ENCODE measurements at regions not wholly inside any gene's neighbourhood (a gene's known extent, or its start where the extent isn't known, plus 50 kb on each side); places are given as distances from the start of the nearest gene placed in this dataset.

- Histone ChIP-seq H3K4me1 (ENCODE audit: control insufficient read depth in 1 of 2, insufficient read depth in 2 of 2, low read length in 2 of 2) (no peaks in the 10 kb centered on the region), H2AK5ac (ENCODE audit: low read length) (no peak overlapping the region), H2AFZ (ENCODE audit: insufficient read depth, low read length, poor library complexity) (no peak overlapping the region), H3K79me2 (ENCODE audit: control insufficient read depth, insufficient read depth, low read length, poor library complexity) (no peaks in the 10 kb centered on the region), H3K79me1 (ENCODE audit: low read length) (no peaks in the 10 kb centered on the region), H2BK120ac (ENCODE audit: insufficient read depth, low read length, poor library complexity) (no peak overlapping the region), H4K12ac (ENCODE audit: low read depth, low read length) (no peak overlapping the region), H2BK5ac (ENCODE audit: low read depth, low read length, poor library complexity) (no peak overlapping the region), H3K4me2 (ENCODE audit: low read length) (no peak overlapping the region), H3K27ac (ENCODE audit: low read depth, low read length) (no peak overlapping the region), H3K9ac (ENCODE audit: low read length) (no peak overlapping the region), H4K91ac (ENCODE audit: low read depth, low read length) (no peak overlapping the region), H3K14ac (ENCODE audit: low read length) (no peak overlapping the region), H2BK12ac (ENCODE audit: low read length) (no peak overlapping the region), H3K23ac (ENCODE audit: low read length) (no peak overlapping the region), H3K27me3 (ENCODE audit: insufficient read depth, low read length) (no peaks in the 10 kb centered on the region), H3K36me3 (ENCODE audit: control insufficient read depth in 1 of 2, insufficient read depth in 2 of 2, low read length in 2 of 2) (no peaks in the 10 kb centered on the region), H3K4ac (ENCODE audit: low read depth, low read length) (no peak overlapping the region), H3K4me3 (ENCODE audit: low read depth, low read length) (no peak overlapping the region), H3K18ac (ENCODE audit: low read length) (no peak overlapping the region), H4K8ac (ENCODE audit: low read depth, low read length) (no peak overlapping the region), H3K9me3 (ENCODE audit: insufficient read depth, low read depth, low read length) (no peaks in the 10 kb centered on the region)
- no peak for DNase-seq
- WGBS (ENCODE audit: extremely low coverage, insufficient coverage, insufficient read length), result no CpG with 5 or more reads among the region's 2 CpGs
These were observed 52.4 kb upstream of the SERINC1 start for GRCh38 chr6:122524056-122524455.

DNA sequence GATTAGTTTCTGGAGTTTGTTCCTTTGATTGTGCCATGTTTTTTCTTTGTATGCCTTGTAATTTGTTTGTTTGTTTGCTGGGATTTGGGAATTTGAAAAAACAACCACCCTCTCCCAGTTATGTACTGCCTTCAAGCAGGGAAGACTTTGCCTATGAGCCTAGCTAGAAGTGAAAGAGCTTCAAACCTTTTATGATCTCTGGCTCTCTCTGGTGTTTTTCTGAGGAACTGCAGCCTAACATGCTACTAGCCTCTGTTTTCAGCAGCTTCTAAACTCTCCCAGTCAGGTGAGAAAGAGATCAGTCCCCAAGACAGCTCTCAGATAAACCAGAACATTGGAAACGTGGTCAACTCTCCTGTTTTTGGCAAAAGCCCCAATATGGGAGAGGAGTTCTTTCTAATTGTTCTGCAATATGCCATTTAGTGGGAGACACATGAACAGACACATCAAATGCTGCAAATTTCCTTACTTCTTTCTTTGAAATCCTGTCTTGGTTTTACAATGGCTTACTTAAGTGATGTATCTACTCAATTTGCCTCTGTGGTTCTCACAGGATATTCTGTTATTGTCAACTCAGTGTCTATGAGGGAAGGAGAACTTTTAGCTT, 58.9 kb upstream of the SERINC1 start:
- no peak overlapping the region for H3K4me2 ChIP-seq (ENCODE audit: low read length)
- H3K23ac ChIP-seq (ENCODE audit: low read length), result no peak overlapping the region
- DNase-seq, result peak; percentile 60 to 89
- H2BK12ac ChIP-seq (ENCODE audit: low read length), result no peak overlapping the region
- no peak overlapping the region for H4K8ac ChIP-seq (ENCODE audit: low read depth, low read length)
- no peak overlapping the region for H4K12ac ChIP-seq (ENCODE audit: low read depth, low read length)
- H3K9me3 ChIP-seq (ENCODE audit: insufficient read depth, low read depth, low read length), result no peaks in the 10 kb centered on the region
- no peaks in the 10 kb centered on the region for H3K36me3 ChIP-seq (ENCODE audit: control insufficient read depth in 1 of 2, insufficient read depth in 2 of 2, low read length in 2 of 2)
- no peak overlapping the region for H2BK120ac ChIP-seq (ENCODE audit: insufficient read depth, low read length, poor library complexity)
- no peak overlapping the region for H2AFZ ChIP-seq (ENCODE audit: insufficient read depth, low read length, poor library complexity)
- no CpG with 5 or more reads among the region's 1 CpG for WGBS (ENCODE audit: extremely low coverage, insufficient coverage, insufficient read length)
- no peak overlapping the region for H2AK5ac ChIP-seq (ENCODE audit: low read length)
- no peak overlapping the region for H3K4me3 ChIP-seq (ENCODE audit: low read depth, low read length)
- no peaks in the 10 kb centered on the region for H3K27me3 ChIP-seq (ENCODE audit: insufficient read depth, low read length)
- H3K9ac ChIP-seq (ENCODE audit: low read length), result no peak overlapping the region
- no peaks in the 10 kb centered on the region for H3K79me2 ChIP-seq (ENCODE audit: control insufficient read depth, insufficient read depth, low read length, poor library complexity)
- no peaks in the 10 kb centered on the region for H3K79me1 ChIP-seq (ENCODE audit: low read length)
- no peak overlapping the region for H3K27ac ChIP-seq (ENCODE audit: low read depth, low read length)
- H3K4me1 ChIP-seq (ENCODE audit: control insufficient read depth in 1 of 2, insufficient read depth in 2 of 2, low read length in 2 of 2), result no peaks in the 10 kb centered on the region
- H4K91ac ChIP-seq (ENCODE audit: low read depth, low read length), result no peak overlapping the region
- H2BK5ac ChIP-seq (ENCODE audit: low read depth, low read length, poor library complexity), result no peak overlapping the region
- no peak overlapping the region for H3K4ac ChIP-seq (ENCODE audit: low read depth, low read length)
- no peak overlapping the region for H3K14ac ChIP-seq (ENCODE audit: low read length)
- no peak overlapping the region for H3K18ac ChIP-seq (ENCODE audit: low read length)

DNA sequence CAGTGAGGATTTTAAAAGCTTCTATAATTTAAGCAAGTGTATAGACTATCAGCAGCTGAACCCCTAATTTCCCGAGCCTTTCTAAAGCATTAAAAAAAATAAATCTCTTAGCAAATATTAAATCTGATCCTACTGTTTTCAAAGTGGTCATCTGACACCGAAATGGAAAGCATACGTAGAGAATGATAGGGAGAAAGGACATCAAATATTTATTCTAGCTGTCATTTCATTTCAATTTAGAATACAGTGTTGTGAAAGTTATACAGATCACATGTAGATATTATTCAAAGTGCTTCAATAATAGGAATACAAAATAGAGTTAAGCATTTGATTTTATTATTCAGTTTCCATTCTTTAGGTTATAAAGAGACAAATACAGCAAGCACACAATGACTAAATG, 61.9 kb upstream of the PKIB start:
- Histone ChIP-seq H3K4me1 (ENCODE audit: control insufficient read depth in 1 of 2, insufficient read depth in 2 of 2, low read length in 2 of 2) (no peaks in the 10 kb centered on the region), H2AK5ac (ENCODE audit: low read length) (no peak overlapping the region), H3K79me1 (ENCODE audit: low read length) (no peaks in the 10 kb centered on the region), H2BK12ac (ENCODE audit: low read length) (no peak overlapping the region), H4K12ac (ENCODE audit: low read depth, low read length) (no peak overlapping the region), H2BK120ac (ENCODE audit: insufficient read depth, low read length, poor library complexity) (no peak overlapping the region), H3K9ac (ENCODE audit: low read length) (no peak overlapping the region), H4K91ac (ENCODE audit: low read depth, low read length) (no peak overlapping the region), H3K14ac (ENCODE audit: low read length) (no peak overlapping the region), H2AFZ (ENCODE audit: insufficient read depth, low read length, poor library complexity) (no peak overlapping the region), H3K27me3 (ENCODE audit: insufficient read depth, low read length) (no peaks in the 10 kb centered on the region), H2BK5ac (ENCODE audit: low read depth, low read length, poor library complexity) (no peak overlapping the region), H3K9me3 (ENCODE audit: insufficient read depth, low read depth, low read length) (no peaks in the 10 kb centered on the region), H3K4ac (ENCODE audit: low read depth, low read length) (no peak overlapping the region), H3K36me3 (ENCODE audit: control insufficient read depth in 1 of 2, insufficient read depth in 2 of 2, low read length in 2 of 2) (no peaks in the 10 kb centered on the region), H3K79me2 (ENCODE audit: control insufficient read depth, insufficient read depth, low read length, poor library complexity) (no peaks in the 10 kb centered on the region), H4K8ac (ENCODE audit: low read depth, low read length) (no peak overlapping the region), H3K4me3 (ENCODE audit: low read depth, low read length) (no peak overlapping the region), H3K4me2 (ENCODE audit: low read length) (no peak overlapping the region), H3K23ac (ENCODE audit: low read length) (no peak overlapping the region), H3K18ac (ENCODE audit: low read length) (no peak overlapping the region), H3K27ac (ENCODE audit: low read depth, low read length) (no peak overlapping the region)
- no peak for DNase-seq
- WGBS (ENCODE audit: extremely low coverage, insufficient coverage, insufficient read length), result no CpG with 5 or more reads among the region's 3 CpGs

DNA sequence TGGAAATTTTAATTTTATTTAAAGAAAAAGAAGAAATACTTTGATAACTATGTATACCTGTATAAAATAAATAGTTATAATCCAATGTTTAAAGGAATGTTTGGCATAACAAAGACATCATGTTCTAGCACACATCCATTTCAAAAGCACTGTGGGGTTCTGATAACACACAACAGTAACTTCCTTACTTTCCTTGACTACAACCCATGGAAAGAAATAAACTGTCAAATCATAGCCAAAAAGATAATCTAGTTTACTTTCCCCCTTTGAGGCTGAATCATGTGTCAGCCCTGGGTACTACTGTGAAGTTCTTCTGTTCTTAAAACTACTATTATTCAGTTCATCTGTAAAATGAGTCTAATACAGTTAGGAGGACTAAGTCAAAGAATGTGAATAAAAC, 61.4 kb upstream of the PKIB start:
- Histone ChIP-seq H2AK5ac (ENCODE audit: low read length) (no peak overlapping the region), H3K27ac (ENCODE audit: low read depth, low read length) (no peak overlapping the region), H2BK12ac (ENCODE audit: low read length) (no peak overlapping the region), H3K18ac (ENCODE audit: low read length) (no peak overlapping the region), H3K27me3 (ENCODE audit: insufficient read depth, low read length) (no peaks in the 10 kb centered on the region), H3K4ac (ENCODE audit: low read depth, low read length) (no peak overlapping the region), H2BK5ac (ENCODE audit: low read depth, low read length, poor library complexity) (no peak overlapping the region), H3K4me1 (ENCODE audit: control insufficient read depth in 1 of 2, insufficient read depth in 2 of 2, low read length in 2 of 2) (no peaks in the 10 kb centered on the region), H3K14ac (ENCODE audit: low read length) (no peak overlapping the region), H3K4me3 (ENCODE audit: low read depth, low read length) (no peak overlapping the region), H4K12ac (ENCODE audit: low read depth, low read length) (no peak overlapping the region), H3K79me2 (ENCODE audit: control insufficient read depth, insufficient read depth, low read length, poor library complexity) (no peaks in the 10 kb centered on the region), H3K4me2 (ENCODE audit: low read length) (no peak overlapping the region), H3K79me1 (ENCODE audit: low read length) (no peaks in the 10 kb centered on the region), H3K36me3 (ENCODE audit: control insufficient read depth in 1 of 2, insufficient read depth in 2 of 2, low read length in 2 of 2) (no peaks in the 10 kb centered on the region), H3K9me3 (ENCODE audit: insufficient read depth, low read depth, low read length) (no peaks in the 10 kb centered on the region), H2BK120ac (ENCODE audit: insufficient read depth, low read length, poor library complexity) (no peak overlapping the region), H3K23ac (ENCODE audit: low read length) (no peak overlapping the region), H4K91ac (ENCODE audit: low read depth, low read length) (no peak overlapping the region), H2AFZ (ENCODE audit: insufficient read depth, low read length, poor library complexity) (no peak overlapping the region), H4K8ac (ENCODE audit: low read depth, low read length) (no peak overlapping the region), H3K9ac (ENCODE audit: low read length) (no peak overlapping the region)
- no peak for DNase-seq

Data from trophoblast cell (in vitro differentiated cells and primary cell).